Activated CD4-positive, alpha-beta T cell treated with anti-CD3 and anti-CD28 coated beads, Interleukin-2, amount 10 ng/mL, durations not matched to agents 7 days and 5 days (primary cell): ENCODE measurements at regions not wholly inside any gene's neighbourhood (a gene's known extent, or its start where the extent isn't known, plus 50 kb on each side); places are given as distances from the start of the nearest gene placed in this dataset.

Source experiments
- CTCF ChIA-PET: fragments of 350-600 bp; sonication (Branson Sonifier 250); formaldehyde crosslinking; loops from one replicate; lab custom pipeline; 2021; ENCODE audit warnings: antibody characterized with exemption; lab: Charles Lee
- POLR2A ChIA-PET: fragments of 350-600 bp; sonication (Branson Sonifier 250); formaldehyde crosslinking; loops from one replicate; lab custom pipeline; 2021; ENCODE audit warnings: antibody characterized with exemption; lab: Charles Lee
- DNase-seq: peaks from one replicate; pipeline ENCODE4 v3.0.0-alpha.2; 2020
- H3K27ac Mint-ChIP-seq: one replicate; pipeline ENCODE4 v1.8.0; 2021; ENCODE audit warnings: mild to moderate bottlenecking, moderate library complexity, mixed read lengths
- H3K27me3 Mint-ChIP-seq: one replicate; pipeline ENCODE4 v1.8.0; 2021; ENCODE audit warnings: mixed read lengths
- H3K36me3 Mint-ChIP-seq: one replicate; pipeline ENCODE4 v1.8.0; 2021; ENCODE audit warnings: low read depth, mixed read lengths
- H3K4me1 Mint-ChIP-seq: one replicate; pipeline ENCODE4 v1.8.0; 2021; ENCODE audit warnings: mixed read lengths
- H3K4me3 Mint-ChIP-seq: one replicate; pipeline ENCODE4 v1.8.0; 2021; ENCODE audit warnings: mild to moderate bottlenecking, moderate library complexity, mixed read lengths
- H3K9me3 Mint-ChIP-seq: one replicate; pipeline ENCODE4 v1.8.0; 2021; ENCODE audit warnings: mixed read lengths

DNA sequence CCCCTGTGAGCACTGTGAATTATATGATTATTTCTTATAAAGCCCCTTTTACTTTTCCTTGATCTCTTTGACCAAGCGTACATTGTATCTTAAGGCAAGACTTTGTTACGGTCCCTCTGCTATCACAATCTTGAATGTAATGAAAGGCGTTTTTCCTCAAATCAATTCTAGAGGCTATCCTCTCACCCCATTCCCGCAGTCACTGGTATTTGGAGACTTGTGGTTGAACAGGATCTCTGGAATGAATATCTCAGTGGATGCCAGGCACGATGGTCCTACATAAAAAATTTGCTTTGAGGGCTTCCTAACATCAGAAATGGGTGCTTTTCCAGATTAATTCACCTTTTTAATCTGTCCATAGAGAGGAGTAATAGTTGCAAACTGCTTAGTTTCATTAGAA is 151.4 kb upstream of the PAPPA start:
- Mint-ChIP-seq H3K27me3 (no peaks in the 10 kb centered on the region), H3K4me1 (no peaks in the 10 kb centered on the region)

DNA sequence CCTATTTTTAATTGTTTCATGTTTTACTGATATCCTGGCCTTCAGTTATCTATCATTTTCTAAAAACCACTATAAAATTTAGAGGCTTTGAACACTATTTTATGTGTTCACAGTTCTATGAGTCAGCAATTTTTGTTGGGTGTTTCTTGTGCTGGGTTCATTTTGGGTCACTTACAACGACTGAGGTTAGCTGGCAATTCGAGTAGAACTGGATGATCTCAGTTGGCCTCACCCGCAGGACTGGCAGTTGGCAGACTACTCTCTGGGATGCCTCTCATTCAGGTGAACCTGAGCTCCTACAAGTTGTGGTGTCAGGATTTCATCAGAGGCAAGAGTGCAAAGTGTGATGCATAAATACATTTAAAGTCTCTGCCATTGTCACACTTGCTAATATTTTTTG is 151.0 kb upstream of the PAPPA start:
- POLR2A ChIA-PET, result no interaction called here
- Mint-ChIP-seq H3K27ac (no peak overlapping the region), H3K4me1 (no peaks in the 10 kb centered on the region), H3K9me3 (no peaks in the 10 kb centered on the region), H3K4me3 (no peak overlapping the region), H3K36me3 (no peaks in the 10 kb centered on the region), H3K27me3 (no peaks in the 10 kb centered on the region)
- CTCF ChIA-PET, result no interaction called here
- no peak for DNase-seq

More for the DNA sequence above, 151.4 kb upstream of the PAPPA start:
- no peak for DNase-seq
- H3K9me3 Mint-ChIP-seq, result no peaks in the 10 kb centered on the region
- CTCF ChIA-PET, result no interaction called here
- H3K36me3 Mint-ChIP-seq, result no peaks in the 10 kb centered on the region
- POLR2A ChIA-PET, result no interaction called here
- H3K27ac Mint-ChIP-seq, result no peak overlapping the region
- H3K4me3 Mint-ChIP-seq, result no peak overlapping the region

DNA sequence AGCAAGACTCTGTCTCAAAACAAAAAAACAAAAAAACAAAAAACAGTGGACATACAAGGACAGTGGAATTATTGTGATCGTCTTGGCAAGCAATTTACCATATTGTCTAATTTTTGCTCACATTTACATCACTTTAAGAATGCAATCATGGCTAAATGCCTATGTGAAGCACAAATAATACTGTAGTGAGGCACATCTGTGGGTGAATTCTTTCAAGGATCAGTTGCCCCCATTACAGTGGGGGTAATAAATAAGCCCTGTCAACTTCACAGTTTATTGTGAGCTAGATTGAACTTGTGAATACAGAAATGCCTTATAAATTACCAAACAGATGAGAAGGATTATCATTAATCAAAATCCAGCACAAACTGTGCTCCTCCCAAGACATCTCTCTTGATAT is 150.2 kb upstream of the PAPPA start:
- no peaks in the 10 kb centered on the region for H3K27me3 Mint-ChIP-seq
- no peaks in the 10 kb centered on the region for H3K36me3 Mint-ChIP-seq
- H3K4me3 Mint-ChIP-seq, result no peak overlapping the region
- H3K9me3 Mint-ChIP-seq, result no peaks in the 10 kb centered on the region
- ChIA-PET CTCF (no interaction called here), POLR2A (no interaction called here)
- no peak overlapping the region for H3K27ac Mint-ChIP-seq
- no peak for DNase-seq
- no peaks in the 10 kb centered on the region for H3K4me1 Mint-ChIP-seq

DNA sequence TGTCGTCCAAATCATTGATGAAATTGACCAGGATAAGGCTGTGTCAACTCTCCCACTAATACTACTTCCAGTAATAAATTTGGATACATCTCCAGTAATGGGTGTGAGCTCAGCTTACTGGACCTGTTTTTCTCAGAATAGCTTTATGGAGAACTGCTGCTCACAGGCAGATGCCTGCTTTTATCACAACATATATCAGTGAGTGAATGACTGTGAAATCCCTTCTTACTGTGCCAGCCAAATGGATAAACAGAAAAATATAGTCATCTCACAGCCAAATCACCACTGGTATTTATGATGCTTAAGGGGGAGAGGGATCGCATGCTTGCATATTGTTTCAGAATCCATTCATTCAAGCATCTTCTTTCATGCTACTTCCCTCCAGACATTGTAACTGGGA is 148.4 kb upstream of the PAPPA start:
- Mint-ChIP-seq H3K27me3 (no peaks in the 10 kb centered on the region), H3K36me3 (no peaks in the 10 kb centered on the region)

DNA sequence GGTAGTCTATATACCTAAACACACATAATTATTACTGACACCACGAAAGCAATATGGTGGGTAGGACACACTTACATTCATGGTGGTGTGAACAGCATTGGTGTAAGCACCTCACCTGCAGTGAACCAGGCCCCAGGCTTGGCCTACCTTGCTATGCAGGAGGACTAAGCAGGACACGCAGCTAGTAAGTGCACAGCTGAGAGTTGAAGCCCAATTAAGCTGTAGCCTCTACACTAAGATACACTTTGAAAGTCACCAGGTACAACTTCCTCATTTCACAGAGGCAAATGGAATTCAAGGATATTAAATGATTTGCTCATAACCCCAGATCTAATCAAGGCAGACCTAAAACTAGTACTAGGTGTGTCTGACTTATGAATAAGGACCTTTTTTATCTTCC is 145.8 kb upstream of the PAPPA start:
- ChIA-PET CTCF (no interaction called here), POLR2A (no interaction called here)
- H3K4me3 Mint-ChIP-seq, result no peak overlapping the region
- H3K9me3 Mint-ChIP-seq, result no peaks in the 10 kb centered on the region
- DNase-seq, result no peak
- H3K4me1 Mint-ChIP-seq, result no peaks in the 10 kb centered on the region
- no peak overlapping the region for H3K27ac Mint-ChIP-seq
- H3K36me3 Mint-ChIP-seq, result no peaks in the 10 kb centered on the region
- H3K27me3 Mint-ChIP-seq, result no peaks in the 10 kb centered on the region

More for the DNA sequence above, 148.4 kb upstream of the PAPPA start:
- H3K9me3 Mint-ChIP-seq, result no peaks in the 10 kb centered on the region
- ChIA-PET CTCF (no interaction called here), POLR2A (no interaction called here)
- no peak overlapping the region for H3K4me3 Mint-ChIP-seq
- no peak overlapping the region for H3K27ac Mint-ChIP-seq
- H3K4me1 Mint-ChIP-seq, result no peaks in the 10 kb centered on the region
- no peak for DNase-seq

DNA sequence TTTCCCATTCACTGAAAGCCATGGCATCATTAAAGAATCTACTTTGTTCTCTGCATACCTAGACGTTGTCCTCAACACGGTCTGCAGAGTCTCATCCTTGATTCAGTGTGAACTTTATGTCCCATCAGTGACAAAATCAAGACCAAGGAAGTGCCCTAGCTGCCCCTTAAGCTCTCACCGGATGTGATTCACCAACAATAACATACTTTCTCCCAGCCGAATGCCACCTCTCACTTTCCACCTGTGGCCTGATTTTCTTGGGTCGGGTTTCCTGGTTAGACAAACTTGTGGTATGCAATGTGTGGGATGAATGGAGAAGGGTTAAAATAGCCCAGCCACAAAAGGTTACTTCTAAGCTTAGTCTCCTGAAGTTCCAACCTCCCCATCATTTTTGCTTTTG is 145.3 kb upstream of the PAPPA start:
- no peak overlapping the region for H3K27ac Mint-ChIP-seq
- H3K4me3 Mint-ChIP-seq, result no peak overlapping the region
- no peaks in the 10 kb centered on the region for H3K4me1 Mint-ChIP-seq
- no peak for DNase-seq
- H3K9me3 Mint-ChIP-seq, result no peaks in the 10 kb centered on the region
- H3K27me3 Mint-ChIP-seq, result no peaks in the 10 kb centered on the region
- ChIA-PET CTCF (no interaction called here), POLR2A (no interaction called here)
- H3K36me3 Mint-ChIP-seq, result no peaks in the 10 kb centered on the region

DNA sequence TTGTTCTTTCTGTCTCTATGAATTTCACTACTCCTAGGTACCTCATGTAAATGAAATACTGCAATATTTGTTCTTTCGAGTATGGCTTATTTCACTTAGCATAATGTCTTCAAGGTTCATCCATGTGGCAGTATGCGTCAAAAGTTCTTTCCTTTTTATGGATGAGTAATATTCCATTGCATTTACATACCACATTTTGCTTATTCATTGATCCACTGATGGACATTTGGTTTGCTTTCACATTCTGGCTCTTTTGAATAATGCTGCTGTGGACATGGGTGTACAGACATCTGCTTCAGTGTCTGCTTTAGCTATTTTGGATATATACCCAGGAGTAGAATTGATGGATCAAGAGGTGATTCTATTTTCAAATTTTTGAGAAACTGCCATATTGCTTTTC is 144.2 kb upstream of the PAPPA start:
- no peak for DNase-seq
- Mint-ChIP-seq H3K27me3 (no peaks in the 10 kb centered on the region), H3K27ac (no peak overlapping the region), H3K4me3 (no peak overlapping the region), H3K4me1 (no peaks in the 10 kb centered on the region), H3K36me3 (no peaks in the 10 kb centered on the region), H3K9me3 (no peaks in the 10 kb centered on the region)
- ChIA-PET POLR2A (no interaction called here), CTCF (no interaction called here)

DNA sequence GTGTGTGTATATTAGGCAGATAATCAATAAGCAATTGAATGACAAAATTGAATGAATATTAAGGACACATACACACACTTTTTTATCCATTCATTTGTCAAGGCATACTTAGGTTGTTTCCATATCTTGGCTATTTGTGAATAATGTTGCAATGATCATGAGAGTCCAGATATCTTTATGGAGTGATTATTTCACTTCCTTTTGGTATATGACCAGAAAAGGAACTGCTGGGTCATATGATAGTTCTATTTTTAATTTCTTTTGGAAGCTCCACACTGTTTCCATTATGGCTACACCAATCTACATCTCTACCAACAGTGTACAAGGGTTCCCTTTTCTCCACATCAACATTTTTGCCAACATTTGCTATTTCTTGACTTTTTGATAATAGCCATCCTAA is 137.7 kb upstream of the PAPPA start:
- Mint-ChIP-seq H3K27ac (no peak overlapping the region), H3K36me3 (no peaks in the 10 kb centered on the region), H3K4me3 (no peak overlapping the region), H3K27me3 (no peaks in the 10 kb centered on the region), H3K4me1 (no peaks in the 10 kb centered on the region), H3K9me3 (peaks cover 2% of the 10 kb centered on the region)
- ChIA-PET CTCF (no interaction called here), POLR2A (no interaction called here)
- DNase-seq, result no peak

DNA sequence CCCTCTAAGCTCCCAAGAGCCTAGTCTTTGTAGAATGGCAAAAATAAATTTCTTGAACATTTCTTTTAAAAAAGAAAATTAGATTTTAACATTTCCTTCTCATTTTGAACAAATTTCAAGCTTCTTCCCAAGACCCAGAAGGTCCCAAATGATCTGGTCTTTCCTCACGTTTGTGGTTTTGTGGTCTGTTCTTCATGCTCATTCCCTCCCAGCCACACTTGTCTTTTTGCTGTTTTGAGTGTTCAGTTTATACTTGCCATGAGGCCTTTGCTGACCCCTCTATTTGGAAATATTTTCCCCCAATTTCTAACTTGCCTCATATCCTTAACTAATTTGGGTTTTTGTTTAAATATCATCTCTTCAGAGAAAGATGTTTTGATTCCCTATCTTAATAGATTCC is 133.4 kb upstream of the PAPPA start:
- H3K4me3 Mint-ChIP-seq, result no peak overlapping the region
- no peak for DNase-seq
- H3K27me3 Mint-ChIP-seq, result no peaks in the 10 kb centered on the region
- H3K4me1 Mint-ChIP-seq, result no peaks in the 10 kb centered on the region
- no peaks in the 10 kb centered on the region for H3K36me3 Mint-ChIP-seq
- H3K9me3 Mint-ChIP-seq, result peaks cover 2% of the 10 kb centered on the region
- ChIA-PET CTCF (no interaction called here), POLR2A (no interaction called here)
- H3K27ac Mint-ChIP-seq, result no peak overlapping the region

DNA sequence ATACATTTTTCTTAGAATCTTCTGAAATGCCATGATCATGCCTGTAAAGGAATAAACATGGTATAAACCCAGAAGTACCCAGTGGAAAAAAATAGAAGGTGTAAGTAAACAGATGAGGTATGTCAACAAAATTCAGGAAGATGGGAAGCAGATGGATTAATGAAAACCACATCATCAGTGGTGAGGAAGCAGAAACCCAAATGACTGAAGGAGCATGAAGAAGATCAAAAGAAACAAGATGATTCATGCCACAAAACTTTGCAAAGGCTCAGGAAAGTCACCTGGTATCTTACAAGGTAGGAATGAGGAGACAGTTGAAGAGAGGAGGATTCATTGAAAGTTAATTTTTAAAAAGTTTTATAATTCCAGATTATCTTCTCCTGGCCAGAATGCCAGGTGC is 132.8 kb upstream of the PAPPA start:
- Mint-ChIP-seq H3K27me3 (no peaks in the 10 kb centered on the region), H3K36me3 (no peaks in the 10 kb centered on the region), H3K4me1 (no peaks in the 10 kb centered on the region), H3K9me3 (peaks cover 2% of the 10 kb centered on the region), H3K27ac (no peak overlapping the region), H3K4me3 (no peak overlapping the region)
- no peak for DNase-seq
- CTCF ChIA-PET, result no interaction called here
- POLR2A ChIA-PET, result no interaction called here

DNA sequence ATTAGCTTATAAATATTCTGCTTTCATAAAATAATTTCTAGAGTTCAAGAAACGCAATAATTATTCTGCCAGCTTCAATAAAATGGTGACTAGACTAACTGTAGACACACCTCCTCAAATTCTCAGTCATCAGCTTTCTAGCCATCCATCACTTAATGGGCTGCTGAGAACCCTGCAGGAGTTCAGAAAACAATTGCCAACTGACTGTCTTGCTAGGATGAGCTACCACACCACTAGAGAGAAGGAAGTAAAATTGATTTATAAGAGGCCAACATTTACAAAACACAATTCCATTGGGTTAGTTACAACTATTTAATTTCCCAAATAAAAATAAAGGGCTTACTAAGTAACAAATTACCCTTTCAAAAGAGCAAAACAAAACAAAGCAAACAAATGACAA is 126.5 kb upstream of the PAPPA start:
- POLR2A ChIA-PET, result no interaction called here
- CTCF ChIA-PET, result no interaction called here
- Mint-ChIP-seq H3K4me3 (no peak overlapping the region), H3K27ac (no peak overlapping the region), H3K36me3 (no peaks in the 10 kb centered on the region), H3K27me3 (no peaks in the 10 kb centered on the region), H3K4me1 (no peaks in the 10 kb centered on the region), H3K9me3 (peaks cover 3% of the 10 kb centered on the region)
- DNase-seq, result no peak

DNA sequence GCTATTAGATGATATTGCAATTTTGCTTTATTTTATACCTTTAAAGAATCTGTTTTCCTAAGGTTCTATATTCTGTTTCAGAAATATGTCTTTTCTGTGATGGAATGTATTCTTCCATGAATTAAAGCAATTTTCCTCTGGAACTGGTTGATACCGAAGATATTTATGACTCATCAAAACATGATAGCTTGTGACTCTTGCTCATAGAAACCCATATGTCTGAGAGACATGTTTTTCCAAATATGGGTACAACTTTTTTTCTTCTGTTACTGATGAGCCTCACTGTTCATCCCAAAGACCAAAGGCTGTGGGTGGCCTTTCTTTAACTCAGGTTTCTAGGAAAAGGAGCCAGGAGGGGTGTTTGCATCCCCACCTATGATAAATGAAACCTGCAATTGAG is 126.1 kb upstream of the PAPPA start:
- H3K4me3 Mint-ChIP-seq, result no peak overlapping the region
- ChIA-PET CTCF (no interaction called here), POLR2A (no interaction called here)
- H3K9me3 Mint-ChIP-seq, result peaks cover 3% of the 10 kb centered on the region
- H3K27ac Mint-ChIP-seq, result no peak overlapping the region
- no peaks in the 10 kb centered on the region for H3K4me1 Mint-ChIP-seq
- no peaks in the 10 kb centered on the region for H3K27me3 Mint-ChIP-seq
- no peaks in the 10 kb centered on the region for H3K36me3 Mint-ChIP-seq
- DNase-seq, result no peak

DNA sequence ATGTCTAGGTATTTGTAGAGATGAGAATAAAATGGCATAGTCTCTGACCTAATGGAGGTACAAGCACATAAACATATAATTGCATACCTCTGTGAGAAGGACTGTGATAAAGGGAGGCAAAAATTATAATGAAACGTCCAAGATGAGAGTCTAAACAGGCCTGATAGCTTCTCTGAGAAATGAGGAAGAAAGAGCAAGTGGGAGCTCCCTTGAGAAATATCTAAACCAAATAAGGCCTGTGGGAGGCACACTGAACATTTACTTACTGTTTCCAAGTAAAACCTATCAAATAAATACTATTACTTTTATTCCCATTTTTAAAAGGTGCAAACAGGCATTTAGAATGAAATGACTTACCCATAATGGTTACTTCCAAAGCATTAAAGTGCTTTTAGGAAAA is 125.6 kb upstream of the PAPPA start:
- Mint-ChIP-seq H3K36me3 (no peaks in the 10 kb centered on the region), H3K27ac (no peak overlapping the region), H3K27me3 (no peaks in the 10 kb centered on the region), H3K4me3 (no peak overlapping the region), H3K9me3 (peaks cover 3% of the 10 kb centered on the region), H3K4me1 (no peaks in the 10 kb centered on the region)
- ChIA-PET POLR2A (no interaction called here), CTCF (no interaction called here)
- no peak for DNase-seq

DNA sequence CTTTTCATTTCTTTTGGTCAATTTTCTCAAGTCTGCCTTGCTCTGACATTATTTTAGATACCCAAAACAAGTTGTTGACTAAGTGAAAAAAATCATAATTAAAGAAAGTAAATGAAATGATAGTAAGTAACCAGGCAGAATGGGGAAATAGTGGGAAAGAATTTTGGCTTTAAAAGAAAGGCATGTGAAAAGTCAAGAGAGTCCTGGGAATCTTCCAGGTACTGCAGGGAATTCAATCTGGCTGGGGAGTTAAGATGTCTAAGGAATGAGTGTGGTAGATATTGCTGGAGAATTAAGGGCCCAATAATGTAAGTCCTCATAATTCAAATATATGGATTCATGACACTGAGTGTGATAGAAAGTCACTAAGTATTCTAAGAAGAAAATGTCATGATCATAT is 123.1 kb upstream of the PAPPA start:
- Mint-ChIP-seq H3K27me3 (no peaks in the 10 kb centered on the region), H3K9me3 (peaks cover 3% of the 10 kb centered on the region), H3K36me3 (no peaks in the 10 kb centered on the region), H3K27ac (no peak overlapping the region), H3K4me3 (no peak overlapping the region), H3K4me1 (no peaks in the 10 kb centered on the region)
- ChIA-PET POLR2A (no interaction called here), CTCF (no interaction called here)
- DNase-seq, result no peak
